ENCODE measurements at regions not wholly inside any gene's neighbourhood (a gene's known extent, or its start where the extent isn't known, plus 50 kb on each side); places are given as distances from the start of the nearest gene placed in this dataset.
"Not testable (repeated sequence)": the region's sequence is repeated elsewhere in the genome, so short reads cannot be mapped to it uniquely, and the experiment has no call there.

DNA sequence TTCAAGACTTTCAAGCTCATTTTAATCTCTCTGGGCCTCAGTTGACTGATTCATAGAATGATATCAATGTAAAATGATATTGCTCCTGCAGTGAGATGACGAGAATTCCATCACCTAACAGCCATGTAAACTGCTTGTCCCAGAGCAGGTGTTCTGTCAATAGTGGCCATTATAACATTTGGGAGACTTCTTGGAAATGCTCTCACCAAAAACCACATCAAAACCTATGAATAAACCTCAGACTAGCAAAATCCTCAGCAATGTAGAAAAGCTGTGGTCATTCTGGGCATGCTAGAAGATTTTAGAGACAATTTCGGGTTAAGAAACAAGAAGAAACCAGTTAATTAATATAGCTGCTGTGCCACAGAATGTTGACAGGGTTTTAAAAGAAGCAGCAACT is 225.4 kb downstream of the FRK start:
- H3K4me3 ChIP-seq (ENCODE audit: low read depth, low read length) = no peak overlapping the region
- TF ChIP-seq, protein P1, sequence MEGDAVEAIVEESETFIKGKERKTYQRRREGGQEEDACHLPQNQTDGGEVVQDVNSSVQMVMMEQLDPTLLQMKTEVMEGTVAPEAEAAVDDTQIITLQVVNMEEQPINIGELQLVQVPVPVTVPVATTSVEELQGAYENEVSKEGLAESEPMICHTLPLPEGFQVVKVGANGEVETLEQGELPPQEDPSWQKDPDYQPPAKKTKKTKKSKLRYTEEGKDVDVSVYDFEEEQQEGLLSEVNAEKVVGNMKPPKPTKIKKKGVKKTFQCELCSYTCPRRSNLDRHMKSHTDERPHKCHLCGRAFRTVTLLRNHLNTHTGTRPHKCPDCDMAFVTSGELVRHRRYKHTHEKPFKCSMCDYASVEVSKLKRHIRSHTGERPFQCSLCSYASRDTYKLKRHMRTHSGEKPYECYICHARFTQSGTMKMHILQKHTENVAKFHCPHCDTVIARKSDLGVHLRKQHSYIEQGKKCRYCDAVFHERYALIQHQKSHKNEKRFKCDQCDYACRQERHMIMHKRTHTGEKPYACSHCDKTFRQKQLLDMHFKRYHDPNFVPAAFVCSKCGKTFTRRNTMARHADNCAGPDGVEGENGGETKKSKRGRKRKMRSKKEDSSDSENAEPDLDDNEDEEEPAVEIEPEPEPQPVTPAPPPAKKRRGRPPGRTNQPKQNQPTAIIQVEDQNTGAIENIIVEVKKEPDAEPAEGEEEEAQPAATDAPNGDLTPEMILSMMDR (IDR thresholded peaks at IDR 0.05; ENCODE audit: low read depth, low read length) = no peak

DNA sequence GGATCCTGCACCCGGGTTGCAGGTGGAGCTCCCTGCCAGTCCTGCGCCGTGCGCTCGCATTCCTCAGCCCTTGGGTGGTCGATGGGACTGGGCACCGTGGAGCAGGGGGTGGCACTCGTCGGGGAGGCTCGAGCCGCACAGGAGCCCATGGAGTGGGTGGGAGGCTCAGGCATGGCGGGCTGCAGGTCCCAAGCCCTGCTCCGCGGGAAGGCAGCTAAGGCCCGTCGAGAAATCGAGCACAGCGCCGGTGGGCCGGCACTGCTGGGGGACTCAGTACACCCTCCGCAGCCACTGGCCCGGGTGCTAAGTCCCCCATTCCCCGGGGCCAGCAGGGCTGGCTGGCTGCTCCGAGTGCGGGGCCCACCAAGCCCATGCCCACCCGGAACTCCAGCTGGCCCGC is 226.1 kb downstream of the FRK start:
- H3K9me3 ChIP-seq; H3K27me3 ChIP-seq; DNase-seq; H3K36me3 ChIP-seq; H3K4me3 ChIP-seq (ENCODE audit: low read depth, low read length); H3K4me1 ChIP-seq: not testable (repeated sequence)

More for the DNA sequence above, 225.4 kb downstream of the FRK start:
- DNase-seq = no peak
- Histone ChIP-seq H3K9me3 (no peaks in the 10 kb centered on the region), H3K27me3 (no peaks in the 10 kb centered on the region), H3K36me3 (no peaks in the 10 kb centered on the region), H3K4me1 (no peaks in the 10 kb centered on the region)

DNA sequence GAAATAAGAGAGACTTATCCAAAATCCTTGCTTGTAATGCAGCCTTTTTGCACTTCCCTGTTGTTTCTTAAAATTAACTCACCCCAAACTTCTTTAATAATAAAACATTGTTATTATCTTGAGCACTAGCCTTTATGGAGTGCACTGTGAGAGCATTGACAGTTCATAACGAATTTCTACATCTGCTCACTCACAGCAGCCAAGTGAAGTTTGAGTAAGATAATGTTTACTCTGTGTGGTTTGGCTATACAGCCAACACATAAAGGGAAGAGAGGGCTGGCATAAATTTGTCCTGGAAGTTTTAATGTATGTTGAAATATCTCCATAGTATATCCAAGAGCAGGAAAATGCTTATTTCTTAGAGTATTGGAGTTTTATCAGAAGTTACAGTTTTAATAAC is 227.9 kb downstream of the FRK start:
- Histone ChIP-seq H3K36me3 (no peaks in the 10 kb centered on the region), H3K4me1 (no peaks in the 10 kb centered on the region), H3K9me3 (no peaks in the 10 kb centered on the region), H3K27me3 (no peaks in the 10 kb centered on the region), H3K4me3 (ENCODE audit: low read depth, low read length) (no peak overlapping the region)
- DNase-seq = no peak
- TF ChIP-seq, protein P1 (IDR thresholded peaks at IDR 0.05; ENCODE audit: low read depth, low read length) = no peak

DNA sequence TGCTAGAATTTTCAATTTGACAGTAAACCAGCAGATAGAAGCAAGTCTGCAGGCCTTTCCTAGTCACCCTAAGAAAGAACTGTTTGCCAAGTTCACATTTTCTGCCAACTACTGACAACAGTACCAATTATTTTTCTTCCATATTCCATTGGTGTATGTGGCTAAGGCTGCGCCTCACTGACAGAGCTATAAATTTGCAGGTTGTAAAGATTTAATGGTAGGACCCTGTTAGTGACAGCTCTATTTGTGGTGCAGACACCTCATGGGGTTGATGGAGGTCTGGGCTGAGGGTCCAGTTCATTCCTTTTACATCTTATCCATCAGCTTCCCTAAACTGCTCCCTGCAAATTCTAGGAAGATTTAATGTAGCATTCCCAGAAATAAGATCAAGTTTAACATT is 228.5 kb downstream of the FRK start:
- no peaks in the 10 kb centered on the region for H3K4me1 ChIP-seq
- DNase-seq = no peak
- H3K4me3 ChIP-seq (ENCODE audit: low read depth, low read length) = no peak overlapping the region

DNA sequence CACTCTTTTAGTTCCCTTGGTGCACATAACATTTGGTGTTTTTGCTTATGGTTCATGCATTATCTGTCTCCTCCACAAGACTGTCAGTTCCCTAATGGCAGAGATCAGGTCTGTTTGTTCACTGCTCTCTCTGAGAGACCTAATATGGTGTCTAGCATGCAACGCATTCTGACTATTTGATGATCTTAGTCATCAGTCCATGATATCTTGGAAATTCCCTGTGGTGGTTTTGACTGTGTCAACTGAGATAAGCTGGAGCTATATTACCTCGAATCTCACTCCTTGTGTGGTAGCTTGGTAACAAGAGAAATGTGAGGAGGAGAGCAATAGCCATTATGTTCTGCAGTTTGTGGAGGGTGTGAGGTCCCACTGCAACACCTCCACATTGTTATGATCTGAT is 229.8 kb downstream of the FRK start:
- Histone ChIP-seq H3K4me1 (no peaks in the 10 kb centered on the region), H3K4me3 (ENCODE audit: low read depth, low read length) (no peak overlapping the region), H3K36me3 (no peaks in the 10 kb centered on the region), H3K9me3 (no peaks in the 10 kb centered on the region), H3K27me3 (no peaks in the 10 kb centered on the region)
- TF ChIP-seq, protein P1 (IDR thresholded peaks at IDR 0.05; ENCODE audit: low read depth, low read length) = no peak
- DNase-seq = no peak

More for the DNA sequence above, 228.5 kb downstream of the FRK start:
- Histone ChIP-seq H3K9me3 (no peaks in the 10 kb centered on the region), H3K36me3 (no peaks in the 10 kb centered on the region), H3K27me3 (no peaks in the 10 kb centered on the region)
- TF ChIP-seq, protein P1 (IDR thresholded peaks at IDR 0.05; ENCODE audit: low read depth, low read length) = no peak

DNA sequence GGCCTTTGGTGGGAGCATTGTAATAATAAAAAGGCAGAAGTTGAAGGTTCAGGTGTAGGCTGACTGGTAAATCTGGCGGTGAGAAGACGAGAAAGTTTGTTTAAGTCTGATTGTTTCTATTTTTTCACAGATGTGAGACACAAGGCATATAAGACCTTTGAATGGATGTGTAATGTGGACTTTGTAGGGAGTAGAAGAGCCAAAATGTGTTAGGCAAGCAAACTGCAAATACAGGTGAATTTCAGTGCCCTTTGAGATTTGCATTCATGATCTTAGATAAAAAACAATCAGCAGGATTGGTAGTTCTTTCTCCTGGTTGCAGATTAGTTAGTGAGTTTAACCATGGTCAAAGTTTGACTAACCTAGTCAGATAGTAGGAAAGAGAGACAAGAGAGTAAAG is 238.9 kb downstream of the FRK start:
- H3K9me3 ChIP-seq = no peaks in the 10 kb centered on the region
- no peaks in the 10 kb centered on the region for H3K36me3 ChIP-seq
- H3K4me3 ChIP-seq (ENCODE audit: low read depth, low read length) = no peak overlapping the region
- H3K4me1 ChIP-seq = no peaks in the 10 kb centered on the region
- DNase-seq = no peak
- TF ChIP-seq, protein P1 (IDR thresholded peaks at IDR 0.05; ENCODE audit: low read depth, low read length) = no peak
- H3K27me3 ChIP-seq = no peaks in the 10 kb centered on the region

DNA sequence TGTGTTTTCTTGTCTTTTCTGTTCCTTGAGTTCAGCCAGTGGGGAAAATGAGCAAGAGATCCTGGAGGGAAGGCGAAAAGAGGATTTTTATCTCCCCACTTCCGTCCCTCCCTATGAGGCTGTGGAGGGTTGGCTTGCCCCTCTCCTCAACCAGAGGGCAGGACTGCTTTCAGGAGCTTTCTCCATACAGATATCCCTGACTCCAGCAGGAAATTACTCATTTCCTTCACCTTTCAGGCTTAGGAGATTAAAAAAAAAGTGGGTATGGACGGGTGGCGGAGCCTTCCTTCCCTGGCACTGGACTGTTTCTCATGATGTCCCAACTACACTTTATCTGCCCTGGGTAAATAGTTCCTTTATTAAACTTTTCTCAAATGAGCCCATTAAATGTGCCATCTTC is 241.2 kb downstream of the FRK start:
- no peak for DNase-seq
- no peaks in the 10 kb centered on the region for H3K9me3 ChIP-seq
- H3K36me3 ChIP-seq = no peaks in the 10 kb centered on the region
- H3K4me1 ChIP-seq = no peaks in the 10 kb centered on the region
- TF ChIP-seq, protein P1 (IDR thresholded peaks at IDR 0.05; ENCODE audit: low read depth, low read length) = no peak
- no peak overlapping the region for H3K4me3 ChIP-seq (ENCODE audit: low read depth, low read length)
- no peaks in the 10 kb centered on the region for H3K27me3 ChIP-seq
